ENCODE measurements at regions not wholly inside any gene's neighbourhood (a gene's known extent, or its start where the extent isn't known, plus 50 kb on each side); places are given as distances from the start of the nearest gene placed in this dataset.

GRCh38 chr2:236342951-236343350 lies 78.7 kb upstream of the ASB18 start:
- no peak for TF ChIP-seq POLR2AphosphoS5 (IDR thresholded peaks at IDR 0.05; ENCODE audit: low read depth, low read length)
- TF ChIP-seq, protein P1, sequence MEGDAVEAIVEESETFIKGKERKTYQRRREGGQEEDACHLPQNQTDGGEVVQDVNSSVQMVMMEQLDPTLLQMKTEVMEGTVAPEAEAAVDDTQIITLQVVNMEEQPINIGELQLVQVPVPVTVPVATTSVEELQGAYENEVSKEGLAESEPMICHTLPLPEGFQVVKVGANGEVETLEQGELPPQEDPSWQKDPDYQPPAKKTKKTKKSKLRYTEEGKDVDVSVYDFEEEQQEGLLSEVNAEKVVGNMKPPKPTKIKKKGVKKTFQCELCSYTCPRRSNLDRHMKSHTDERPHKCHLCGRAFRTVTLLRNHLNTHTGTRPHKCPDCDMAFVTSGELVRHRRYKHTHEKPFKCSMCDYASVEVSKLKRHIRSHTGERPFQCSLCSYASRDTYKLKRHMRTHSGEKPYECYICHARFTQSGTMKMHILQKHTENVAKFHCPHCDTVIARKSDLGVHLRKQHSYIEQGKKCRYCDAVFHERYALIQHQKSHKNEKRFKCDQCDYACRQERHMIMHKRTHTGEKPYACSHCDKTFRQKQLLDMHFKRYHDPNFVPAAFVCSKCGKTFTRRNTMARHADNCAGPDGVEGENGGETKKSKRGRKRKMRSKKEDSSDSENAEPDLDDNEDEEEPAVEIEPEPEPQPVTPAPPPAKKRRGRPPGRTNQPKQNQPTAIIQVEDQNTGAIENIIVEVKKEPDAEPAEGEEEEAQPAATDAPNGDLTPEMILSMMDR (IDR thresholded peaks at IDR 0.05) = no peak
- TF ChIP-seq, protein P2, sequence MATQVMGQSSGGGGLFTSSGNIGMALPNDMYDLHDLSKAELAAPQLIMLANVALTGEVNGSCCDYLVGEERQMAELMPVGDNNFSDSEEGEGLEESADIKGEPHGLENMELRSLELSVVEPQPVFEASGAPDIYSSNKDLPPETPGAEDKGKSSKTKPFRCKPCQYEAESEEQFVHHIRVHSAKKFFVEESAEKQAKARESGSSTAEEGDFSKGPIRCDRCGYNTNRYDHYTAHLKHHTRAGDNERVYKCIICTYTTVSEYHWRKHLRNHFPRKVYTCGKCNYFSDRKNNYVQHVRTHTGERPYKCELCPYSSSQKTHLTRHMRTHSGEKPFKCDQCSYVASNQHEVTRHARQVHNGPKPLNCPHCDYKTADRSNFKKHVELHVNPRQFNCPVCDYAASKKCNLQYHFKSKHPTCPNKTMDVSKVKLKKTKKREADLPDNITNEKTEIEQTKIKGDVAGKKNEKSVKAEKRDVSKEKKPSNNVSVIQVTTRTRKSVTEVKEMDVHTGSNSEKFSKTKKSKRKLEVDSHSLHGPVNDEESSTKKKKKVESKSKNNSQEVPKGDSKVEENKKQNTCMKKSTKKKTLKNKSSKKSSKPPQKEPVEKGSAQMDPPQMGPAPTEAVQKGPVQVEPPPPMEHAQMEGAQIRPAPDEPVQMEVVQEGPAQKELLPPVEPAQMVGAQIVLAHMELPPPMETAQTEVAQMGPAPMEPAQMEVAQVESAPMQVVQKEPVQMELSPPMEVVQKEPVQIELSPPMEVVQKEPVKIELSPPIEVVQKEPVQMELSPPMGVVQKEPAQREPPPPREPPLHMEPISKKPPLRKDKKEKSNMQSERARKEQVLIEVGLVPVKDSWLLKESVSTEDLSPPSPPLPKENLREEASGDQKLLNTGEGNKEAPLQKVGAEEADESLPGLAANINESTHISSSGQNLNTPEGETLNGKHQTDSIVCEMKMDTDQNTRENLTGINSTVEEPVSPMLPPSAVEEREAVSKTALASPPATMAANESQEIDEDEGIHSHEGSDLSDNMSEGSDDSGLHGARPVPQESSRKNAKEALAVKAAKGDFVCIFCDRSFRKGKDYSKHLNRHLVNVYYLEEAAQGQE (IDR thresholded peaks at IDR 0.05; ENCODE audit: insufficient read depth in 1 of 2, low read depth in 2 of 2, low read length in 1 of 2) = no peak
- no peak for TF ChIP-seq TCF7L2 (IDR thresholded peaks at IDR 0.05; ENCODE audit: low read depth, low read length)
- TF ChIP-seq SIN3A (IDR thresholded peaks at IDR 0.05; ENCODE audit: borderline replicate concordance, insufficient read depth, low read depth, low read length) = no peak
